Fibroblast of pulmonary artery (primary cell): ENCODE measurements at regions not wholly inside any gene's neighbourhood (a gene's known extent, or its start where the extent isn't known, plus 50 kb on each side); places are given as distances from the start of the nearest gene placed in this dataset.

ENCODE experiments used
- DNase-seq: peaks from one replicate; pipeline ENCODE4 v3.0.0-alpha.2; 2010; ENCODE audit warnings: low read depth
- H3K4me3 ChIP-seq: replicated peaks from 2 replicates; pipeline ENCODE4 v1.5.1; 2011; ENCODE audit warnings: low read depth, mild to moderate bottlenecking, control low read depth, low read length, moderate library complexity
- TF ChIP-seq, protein P1 (sequence below): IDR thresholded peaks from 2 replicates; pipeline ENCODE4 v1.5.1; 2011; ENCODE audit warnings: mild to moderate bottlenecking, control low read depth, low read length, inconsistent platforms; ENCODE audit errors: missing control alignments

DNA sequence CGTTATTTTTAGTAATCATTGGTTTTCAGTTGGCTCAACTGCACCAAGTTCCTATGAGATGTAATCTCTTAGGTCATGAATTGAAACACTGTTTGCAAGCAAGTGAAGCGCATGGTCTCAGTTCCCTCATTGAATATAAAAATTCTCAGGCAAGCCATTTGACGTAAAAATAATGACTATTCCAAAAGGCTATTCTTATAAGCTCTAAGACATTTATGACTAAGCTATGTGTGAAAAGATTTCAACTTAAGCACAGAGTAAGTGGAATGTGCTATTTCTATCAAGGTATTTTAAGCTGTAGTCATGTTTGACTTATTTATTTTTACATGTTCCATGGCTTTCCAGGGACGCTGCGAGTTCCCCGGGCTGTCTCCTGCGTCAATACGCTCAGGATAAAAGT, 248.5 kb downstream of the THBS2 start:
- H3K4me3 ChIP-seq: no peak overlapping the region
- no peak for DNase-seq
- TF ChIP-seq, protein P1, sequence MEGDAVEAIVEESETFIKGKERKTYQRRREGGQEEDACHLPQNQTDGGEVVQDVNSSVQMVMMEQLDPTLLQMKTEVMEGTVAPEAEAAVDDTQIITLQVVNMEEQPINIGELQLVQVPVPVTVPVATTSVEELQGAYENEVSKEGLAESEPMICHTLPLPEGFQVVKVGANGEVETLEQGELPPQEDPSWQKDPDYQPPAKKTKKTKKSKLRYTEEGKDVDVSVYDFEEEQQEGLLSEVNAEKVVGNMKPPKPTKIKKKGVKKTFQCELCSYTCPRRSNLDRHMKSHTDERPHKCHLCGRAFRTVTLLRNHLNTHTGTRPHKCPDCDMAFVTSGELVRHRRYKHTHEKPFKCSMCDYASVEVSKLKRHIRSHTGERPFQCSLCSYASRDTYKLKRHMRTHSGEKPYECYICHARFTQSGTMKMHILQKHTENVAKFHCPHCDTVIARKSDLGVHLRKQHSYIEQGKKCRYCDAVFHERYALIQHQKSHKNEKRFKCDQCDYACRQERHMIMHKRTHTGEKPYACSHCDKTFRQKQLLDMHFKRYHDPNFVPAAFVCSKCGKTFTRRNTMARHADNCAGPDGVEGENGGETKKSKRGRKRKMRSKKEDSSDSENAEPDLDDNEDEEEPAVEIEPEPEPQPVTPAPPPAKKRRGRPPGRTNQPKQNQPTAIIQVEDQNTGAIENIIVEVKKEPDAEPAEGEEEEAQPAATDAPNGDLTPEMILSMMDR: no peak

DNA sequence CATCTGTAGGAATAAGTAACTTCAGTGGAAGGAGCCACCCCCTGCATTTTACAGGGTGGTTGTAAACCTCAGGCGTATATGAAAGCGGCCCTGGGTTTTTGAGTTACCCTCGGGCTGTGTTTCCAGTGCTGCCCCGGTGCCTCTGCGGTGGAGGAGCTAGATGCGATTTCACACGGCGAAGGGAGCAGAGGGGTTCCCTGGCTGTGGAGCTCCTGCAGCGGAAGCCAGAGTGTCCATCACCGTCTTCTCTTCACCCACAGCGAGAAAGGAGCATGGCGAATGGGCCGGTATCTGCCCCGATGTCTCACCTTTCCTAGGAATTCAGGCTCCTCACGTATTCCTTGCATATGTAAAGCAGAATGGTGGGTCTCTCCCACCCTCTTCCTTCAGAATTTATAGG, 253.6 kb downstream of the THBS2 start:
- H3K4me3 ChIP-seq: no peak overlapping the region
- TF ChIP-seq, protein P1: no peak
- DNase-seq: no peak

DNA sequence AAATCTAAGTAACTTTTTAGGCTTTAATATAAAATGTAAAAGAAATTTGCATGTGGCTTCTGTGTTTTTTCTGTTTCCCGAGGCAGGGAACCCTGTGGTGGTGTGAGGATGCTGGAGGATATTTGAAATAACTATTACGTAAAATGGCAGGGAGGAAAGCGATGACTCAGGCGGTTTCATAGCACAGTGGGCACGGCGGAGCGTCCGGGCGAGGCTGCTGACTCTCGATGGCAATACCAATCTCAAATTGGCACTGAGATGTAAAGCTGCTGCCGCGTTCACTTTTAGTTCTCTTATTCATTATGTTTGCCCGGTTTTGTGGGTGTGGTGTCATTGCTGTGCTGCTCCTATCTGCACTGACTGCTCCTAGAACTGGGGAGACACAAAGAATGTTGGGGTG, 254.3 kb downstream of the THBS2 start:
- no peak for DNase-seq
- TF ChIP-seq, protein P1: no peak
- no peak overlapping the region for H3K4me3 ChIP-seq

DNA sequence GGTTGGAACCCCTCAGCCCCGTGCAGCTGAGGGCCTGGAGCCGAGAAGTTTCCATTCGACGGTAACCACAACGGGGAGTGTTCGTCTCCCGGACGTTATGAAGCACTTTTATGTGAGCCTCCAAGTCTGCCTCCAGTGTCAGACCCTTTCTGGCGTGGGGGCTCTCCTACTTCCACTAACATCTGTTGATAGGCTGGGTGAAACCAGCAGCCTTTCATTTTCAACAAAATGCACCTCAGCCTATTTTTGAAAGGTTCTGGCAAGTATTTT, 257.4 kb downstream of the THBS2 start:
- no peak overlapping the region for H3K4me3 ChIP-seq
- no peak for DNase-seq
- TF ChIP-seq, protein P1: no peak

DNA sequence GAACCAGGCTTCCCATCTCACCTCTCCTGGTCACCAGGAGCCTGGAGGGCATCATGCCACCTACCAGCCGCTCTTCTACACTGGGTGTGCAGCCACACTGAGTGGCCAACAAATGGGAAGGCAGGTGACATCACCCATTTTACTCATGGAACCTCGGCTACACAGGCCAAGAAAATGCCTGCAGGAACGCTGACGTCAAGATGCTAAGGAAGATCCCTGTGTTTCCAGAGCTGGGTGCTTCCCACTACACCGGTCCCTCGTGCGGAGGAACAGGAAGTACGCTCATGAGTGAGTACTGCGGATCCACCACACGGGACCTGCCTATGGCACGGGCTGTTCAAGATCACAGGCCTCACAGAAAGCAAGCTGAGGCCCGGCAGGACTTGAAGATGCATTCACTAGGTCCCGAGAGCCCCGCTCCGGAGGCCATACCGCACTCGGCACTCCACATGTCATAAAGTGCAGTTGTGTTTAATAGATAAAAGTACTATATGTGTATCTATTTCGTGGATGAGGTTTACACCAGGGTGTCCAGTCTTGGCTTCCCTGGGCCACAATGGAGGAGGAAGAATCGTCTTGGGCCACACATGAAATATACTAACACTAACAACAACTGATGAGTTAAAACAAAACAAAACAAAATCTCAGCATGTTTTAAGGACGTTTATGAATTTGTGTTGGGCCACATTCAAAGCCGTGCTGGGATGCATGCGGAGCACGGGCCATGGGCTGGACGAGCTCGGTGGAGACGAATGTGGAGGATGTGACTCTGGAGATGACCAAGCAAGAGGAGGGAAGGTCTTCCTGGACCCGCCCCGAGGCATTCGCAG, 257.9 kb downstream of the THBS2 start:
- no peak for DNase-seq
- TF ChIP-seq, protein P1: no peak
- H3K4me3 ChIP-seq: no peak overlapping the region

DNA sequence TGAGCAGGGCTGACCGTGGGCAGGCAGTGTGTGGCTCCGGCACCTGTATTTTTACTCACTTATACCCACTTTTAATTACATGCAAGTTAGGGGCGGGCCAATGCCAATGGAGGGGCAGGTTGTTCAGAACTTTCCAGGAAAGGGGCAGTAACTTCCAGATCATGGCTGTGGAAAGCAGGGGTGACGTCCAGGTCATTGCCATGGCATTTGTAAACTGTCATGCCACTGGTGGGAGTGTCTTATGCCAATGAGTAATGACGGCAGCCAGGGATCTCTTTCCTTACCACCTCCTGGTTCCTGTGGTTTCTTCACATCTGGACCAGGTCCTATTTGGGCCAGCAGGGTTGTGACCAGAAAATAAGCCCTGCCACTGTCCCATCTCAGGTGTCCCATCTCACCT, 258.7 kb downstream of the THBS2 start:
- TF ChIP-seq, protein P1: no peak
- H3K4me3 ChIP-seq: no peak overlapping the region
- DNase-seq: no peak
